ENCODE measurements at regions not wholly inside any gene's neighbourhood (a gene's known extent, or its start where the extent isn't known, plus 50 kb on each side); places are given as distances from the start of the nearest gene placed in this dataset.
"Not testable (repeated sequence)": the region's sequence is repeated elsewhere in the genome, so short reads cannot be mapped to it uniquely, and the experiment has no call there.

DNA sequence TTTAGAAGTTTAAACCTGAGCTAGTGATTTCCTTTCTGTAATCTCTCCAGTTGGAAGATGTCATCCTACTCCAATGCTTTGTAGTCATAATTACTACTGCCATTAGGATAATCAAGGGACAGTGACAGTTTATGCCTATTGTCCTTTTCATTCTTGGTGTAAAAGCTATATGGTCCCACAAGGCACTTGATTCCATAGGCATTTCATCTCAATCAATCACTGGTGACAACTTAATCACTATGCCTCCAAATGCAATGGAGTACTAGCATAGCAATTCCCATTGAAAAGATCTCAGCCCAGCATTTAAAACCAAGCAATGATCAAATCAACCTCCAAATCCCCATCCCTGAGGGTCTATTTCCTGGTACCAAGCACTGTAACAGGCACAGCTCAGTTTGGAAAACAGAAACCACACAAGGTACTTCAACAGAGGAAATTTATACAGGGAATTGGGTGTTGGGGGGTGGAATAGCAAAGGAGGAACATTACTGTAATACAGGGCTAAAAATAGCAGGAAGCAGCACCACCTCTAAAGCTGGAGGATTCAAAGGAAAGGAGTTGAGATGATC, 51.0 kb downstream of the FHIP2A start:
- DNase-seq = no peak

DNA sequence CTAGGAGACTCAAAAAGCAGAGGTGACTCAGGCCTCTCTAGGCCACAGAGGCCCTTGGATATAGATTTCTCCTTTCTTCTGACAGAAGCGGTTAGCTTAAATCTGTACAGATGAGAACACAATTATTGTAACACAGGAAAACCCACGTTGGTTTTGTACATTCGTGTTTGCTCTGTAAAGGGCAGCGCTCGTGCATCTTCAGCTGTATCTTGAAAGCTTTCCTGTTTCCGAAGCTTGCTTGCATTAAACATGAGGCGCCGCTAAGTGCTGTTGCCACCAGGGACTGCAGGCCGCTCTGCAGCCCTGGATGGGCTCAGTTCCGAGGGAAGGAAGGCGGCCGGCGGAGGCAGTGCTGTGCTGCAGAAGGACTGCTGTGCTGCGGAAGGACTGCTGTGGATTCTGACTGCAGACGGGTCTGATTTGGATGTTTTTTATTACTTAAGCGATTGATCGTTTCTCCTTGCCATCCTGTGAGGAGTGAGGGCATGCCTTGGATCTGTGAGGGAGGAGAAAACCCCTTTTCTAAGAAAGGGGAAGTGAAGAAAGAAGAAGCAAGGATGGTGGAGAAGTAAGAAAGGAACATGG, 53.3 kb downstream of the FHIP2A start:
- DNase-seq = peak; percentile 30

DNA sequence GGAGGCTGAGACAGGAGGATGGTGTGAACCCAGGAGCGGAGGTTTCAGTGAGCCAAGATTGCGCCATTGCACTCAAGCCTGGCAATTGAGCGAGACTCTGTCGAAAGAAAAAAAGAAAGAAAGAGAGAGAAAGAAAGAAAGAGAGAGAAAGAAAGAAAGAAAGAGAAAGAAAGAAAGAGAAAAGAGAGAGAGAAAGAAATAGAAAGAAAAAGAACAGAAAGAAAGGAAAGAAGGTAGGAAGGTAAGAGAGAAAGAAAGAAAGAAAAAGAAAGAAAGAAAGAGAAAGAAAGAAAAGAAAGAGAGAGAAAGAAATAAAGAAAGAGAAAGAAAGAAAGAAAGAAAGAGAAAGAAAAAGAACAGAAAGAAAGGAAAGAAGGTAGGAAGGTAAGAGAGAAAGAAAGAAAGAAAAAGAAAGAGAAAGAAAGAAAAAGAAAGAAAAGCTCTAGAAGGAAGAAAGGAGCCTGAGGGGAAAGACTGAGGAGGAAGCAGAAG, 54.1 kb downstream of the FHIP2A start:
- DNase-seq = not testable (repeated sequence)

DNA sequence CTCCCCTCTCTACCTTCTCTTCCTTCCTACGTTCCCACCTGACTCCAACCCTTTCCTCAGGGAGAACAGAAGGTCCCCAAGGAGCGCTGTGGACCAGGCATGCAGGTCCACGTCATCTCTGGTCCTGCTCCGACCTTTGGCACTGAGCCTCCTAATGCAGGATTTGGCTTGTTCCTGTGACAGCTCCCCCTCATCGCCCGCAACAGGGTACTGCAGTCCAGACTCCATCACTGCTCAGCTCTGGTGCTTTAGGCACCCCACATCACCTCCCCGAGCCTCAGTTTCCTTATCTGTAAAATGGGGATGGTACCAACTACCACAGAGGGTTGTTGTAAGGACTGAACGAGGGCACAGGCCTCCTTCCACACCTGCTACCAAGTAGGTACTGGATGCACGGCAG, 54.6 kb downstream of the FHIP2A start:
- no peak for DNase-seq

DNA sequence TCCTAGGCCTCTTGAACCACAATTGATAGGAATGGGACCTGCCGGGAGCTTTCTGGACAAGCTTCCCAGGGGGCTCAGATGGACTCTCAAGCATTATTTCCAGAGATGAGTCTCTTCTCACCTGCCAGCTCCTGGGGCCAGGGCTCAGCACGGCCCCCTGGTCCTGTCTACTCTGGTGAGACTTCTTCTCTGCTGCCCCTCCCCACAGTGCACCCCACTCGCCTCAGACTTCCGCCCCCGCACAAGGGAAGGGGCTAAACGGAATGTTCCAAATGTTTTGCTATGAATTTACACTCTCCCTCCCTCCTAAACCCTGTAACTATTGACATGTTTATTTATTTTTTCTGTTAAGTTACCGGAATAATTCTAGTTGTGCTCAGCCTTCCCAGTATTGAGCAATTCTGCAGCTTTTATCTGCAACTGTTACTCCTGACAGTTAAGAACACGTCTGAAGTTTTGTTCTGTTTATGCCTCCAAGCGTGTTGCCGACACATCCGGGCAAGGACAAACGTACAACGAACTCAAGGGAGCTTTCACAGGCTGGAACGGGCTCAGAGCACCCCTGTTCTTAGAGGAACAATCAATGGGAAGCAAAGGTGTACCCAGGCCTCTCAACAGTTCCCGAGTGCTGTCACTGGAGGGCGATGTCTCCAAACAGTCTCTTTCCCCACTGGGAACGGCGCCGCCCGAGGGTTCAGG, 55.2 kb downstream of the FHIP2A start:
- DNase-seq = peak; percentile 72

DNA sequence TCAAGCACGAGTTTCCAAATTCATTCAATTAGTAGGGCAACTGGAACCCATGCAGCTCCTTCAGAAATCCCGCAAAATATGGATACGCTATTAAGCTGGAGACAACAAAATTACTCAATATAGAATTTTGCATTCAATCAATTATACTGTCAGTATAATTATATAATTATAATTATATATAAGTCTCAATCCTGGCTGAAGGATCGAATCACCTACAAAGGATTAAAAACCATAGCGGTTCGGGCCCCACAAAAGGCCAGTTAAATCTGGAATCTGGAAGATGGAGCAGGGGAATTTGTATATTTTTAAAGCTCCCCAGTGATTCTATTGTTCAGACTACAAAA, 55.7 kb downstream of the FHIP2A start:
- DNase-seq = no peak

DNA sequence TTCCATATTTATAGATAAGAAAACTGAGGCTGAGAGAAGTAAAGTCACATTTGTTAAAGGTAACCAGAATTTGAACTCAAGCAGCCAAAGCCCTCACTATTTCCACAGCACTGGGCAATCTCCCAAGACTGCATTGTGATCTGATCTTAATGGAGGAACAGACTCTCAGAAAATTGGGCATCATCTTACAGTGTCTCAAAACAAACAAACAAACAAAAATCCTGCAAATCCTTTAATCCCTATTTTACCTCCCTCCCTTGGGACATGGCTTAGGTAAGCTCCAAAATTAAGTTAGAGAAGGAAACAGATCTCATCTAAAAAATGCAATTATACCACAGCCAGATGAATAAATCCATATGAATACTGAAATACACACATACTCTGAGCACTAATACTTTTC, 57.5 kb downstream of the FHIP2A start:
- no peak for DNase-seq

DNA sequence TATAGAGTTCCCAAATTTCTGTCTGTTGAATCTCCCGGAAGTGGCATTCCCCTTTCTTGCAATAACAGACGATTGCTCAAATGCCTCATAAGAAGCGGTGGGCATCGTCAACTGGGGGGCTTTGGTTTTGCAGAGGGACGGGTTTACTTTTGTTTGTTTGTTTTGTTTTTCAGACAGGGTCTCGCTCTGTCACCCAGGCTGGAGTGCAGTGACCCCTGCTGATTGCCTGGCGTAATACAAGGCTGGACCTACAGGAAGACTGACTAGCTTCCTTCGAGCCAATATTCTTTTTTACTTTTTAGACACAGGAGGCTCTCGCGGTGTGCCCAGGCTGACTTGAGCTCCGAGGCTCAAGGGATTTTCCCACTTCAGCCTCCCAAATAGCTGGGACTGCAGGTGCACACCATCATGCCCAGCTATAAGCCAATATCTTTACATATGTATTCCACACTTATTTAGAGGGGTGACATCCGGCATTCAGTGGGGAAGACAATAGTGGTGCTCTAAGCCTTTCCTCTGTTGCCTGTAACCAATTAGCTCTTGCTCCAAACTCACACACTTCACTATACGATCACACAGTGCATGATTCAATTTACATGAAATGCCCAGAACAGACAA, 58.1 kb downstream of the FHIP2A start:
- peak; percentile 70 for DNase-seq

DNA sequence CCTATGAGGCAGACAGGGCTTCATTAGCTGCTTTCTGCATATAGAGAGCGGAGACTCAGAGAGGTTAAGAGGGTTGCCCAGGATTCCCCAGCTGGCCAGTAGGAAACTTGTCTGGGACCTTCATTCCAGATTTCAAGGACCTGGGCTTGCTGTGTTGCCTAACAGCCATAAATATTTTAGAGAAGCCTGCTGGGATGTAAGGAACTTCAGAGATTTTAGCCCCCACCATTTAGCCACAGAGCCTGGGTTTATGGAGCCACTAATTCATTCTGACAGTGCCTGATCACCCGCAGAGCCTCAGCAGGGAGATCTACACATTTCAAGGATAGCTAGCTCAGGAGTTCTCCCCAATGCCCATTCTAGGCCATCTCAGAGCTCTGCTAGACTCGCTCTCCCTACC, 56.6 kb upstream of the TRUB1 start:
- DNase-seq = no peak

DNA sequence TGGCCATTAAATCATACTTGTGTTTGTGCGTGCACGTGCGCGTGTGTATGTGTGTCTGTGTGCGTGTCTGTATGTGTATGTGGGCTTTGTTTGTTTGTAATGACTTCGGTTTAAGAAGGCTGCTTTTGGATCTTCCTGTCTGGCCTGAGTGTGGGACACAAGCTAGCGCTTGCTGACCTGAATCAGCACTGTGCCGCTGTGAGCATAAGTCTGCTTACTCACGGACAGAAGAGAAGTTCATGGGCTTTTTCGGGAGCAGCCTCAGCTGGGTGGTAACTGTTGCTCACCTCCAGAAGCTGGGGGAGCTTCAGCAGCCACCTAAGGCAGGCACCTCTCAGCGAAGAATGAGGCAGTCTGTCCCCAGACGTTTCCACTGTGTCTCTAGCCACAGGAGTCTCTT, 56.1 kb upstream of the TRUB1 start:
- no peak for DNase-seq

DNA sequence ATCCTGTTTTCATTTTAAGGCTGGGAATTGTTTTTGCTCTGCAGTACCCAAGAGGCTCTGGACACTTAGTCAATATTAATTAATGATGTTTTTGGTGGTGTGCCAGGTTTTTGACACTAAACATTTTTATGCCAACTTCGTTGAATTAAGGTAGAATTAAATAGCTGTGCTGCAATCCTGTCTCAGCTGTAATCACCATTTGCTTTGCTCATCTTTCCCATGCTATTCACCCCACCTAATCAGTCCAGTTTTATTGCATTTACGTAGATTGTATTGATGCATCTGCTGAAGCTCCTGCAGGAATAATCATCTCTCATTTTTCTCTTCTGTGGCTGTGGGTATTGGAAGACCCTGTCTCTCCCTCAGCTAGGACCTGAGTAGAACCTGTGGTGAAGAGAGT, 52.6 kb upstream of the TRUB1 start:
- no peak for DNase-seq
